DND-41 (cell line): ENCODE measurements at regions not wholly inside any gene's neighbourhood (a gene's known extent, or its start where the extent isn't known, plus 50 kb on each side); places are given as distances from the start of the nearest gene placed in this dataset.

Source experiments
- ATAC-seq: fragments of 200-7000 bp; cut with Tn5 transposase; 3 replicates; pipeline ENCODE4 v1.9.1; 2021; ENCODE audit warnings: low read depth; ENCODE audit not compliant: insufficient read depth
- DNase-seq: peaks from one replicate; pipeline ENCODE4 v3.0.0-alpha.2; 2020
- H2AFZ ChIP-seq: 2 replicates; pipeline ENCODE4 v1.6.0; 2012; ENCODE audit warnings: low read depth, low read length
- H3K27ac ChIP-seq: 2 replicates; pipeline ENCODE4 v1.5.1; 2012; ENCODE audit warnings: low read length, inconsistent platforms
- H3K27me3 ChIP-seq: fragments of 200-600 bp; sonication (generic); 2 replicates; pipeline ENCODE4 v1.6.0; 2012; ENCODE audit warnings: low read length, mild to moderate bottlenecking, inconsistent platforms; ENCODE audit not compliant: insufficient read depth, poor library complexity
- H3K36me3 ChIP-seq: 2 replicates; pipeline ENCODE4 v1.5.1; 2012; ENCODE audit warnings: low read length, inconsistent platforms; ENCODE audit not compliant: insufficient read depth
- H3K4me1 ChIP-seq: 2 replicates; pipeline ENCODE4 v1.5.1; 2012; ENCODE audit warnings: mild to moderate bottlenecking, low read length; ENCODE audit not compliant: insufficient read depth
- H3K4me2 ChIP-seq: 2 replicates; pipeline ENCODE4 v1.6.0; 2012; ENCODE audit warnings: mild to moderate bottlenecking, moderate library complexity, low read length, inconsistent platforms; ENCODE audit not compliant: insufficient read depth
- H3K4me3 ChIP-seq, 2 experiments: fragments of 200-600 bp in 1 of 2; shearing (Covaris generic) in 1 of 2; 2 replicates each; pipeline ENCODE4 v1.5.1; 2012 to 2016; ENCODE audit warnings: inconsistent platforms in 2 of 2, low read length in 2 of 2, mild to moderate bottlenecking in 2 of 2, low read depth in 1 of 2, moderate library complexity in 1 of 2
- H3K79me2 ChIP-seq: 2 replicates; pipeline ENCODE4 v1.6.0; 2012; ENCODE audit warnings: low read length, inconsistent platforms; ENCODE audit not compliant: insufficient read depth
- H3K9ac ChIP-seq: 2 replicates; pipeline ENCODE4 v1.6.0; 2012; ENCODE audit warnings: low read depth, mild to moderate bottlenecking, inconsistent platforms, low read length, moderate library complexity
- H3K9me3 ChIP-seq: 2 replicates; pipeline ENCODE4 v1.5.1; 2012; ENCODE audit warnings: low read length, moderate library complexity, mild to moderate bottlenecking, inconsistent platforms; ENCODE audit not compliant: insufficient read depth, severe bottlenecking
- H4K20me1 ChIP-seq: 2 replicates; pipeline ENCODE4 v1.6.0; 2012; ENCODE audit warnings: low read length; ENCODE audit not compliant: insufficient read depth
- CTCF ChIP-seq: IDR thresholded peaks from 2 replicates; pipeline ENCODE4 v1.5.1; 2012; ENCODE audit warnings: borderline replicate concordance, low read length, moderate library complexity, mild to moderate bottlenecking; ENCODE audit not compliant: poor library complexity, severe bottlenecking; ENCODE audit errors: extremely low read depth
- EZH2 ChIP-seq: IDR thresholded peaks from 3 replicates; pipeline ENCODE4 v1.6.1; 2012; ENCODE audit warnings: borderline replicate concordance, low read depth, mild to moderate bottlenecking, moderate library complexity, low read length, inconsistent platforms; ENCODE audit not compliant: severe bottlenecking

- Histone ChIP-seq H3K4me1 (no peaks in the 10 kb centered on the region), H2AFZ (no peak overlapping the region), H3K27ac (no peak overlapping the region), H3K79me2 (no peaks in the 10 kb centered on the region), H3K4me3 (no peak overlapping the region), H3K9me3 (no peaks in the 10 kb centered on the region), H3K9ac (no peak overlapping the region), H3K4me2 (no peak overlapping the region), H3K27me3 (no peaks in the 10 kb centered on the region), H4K20me1 (no peaks in the 10 kb centered on the region), H3K36me3 (no peaks in the 10 kb centered on the region)
- ATAC-seq (no peak), DNase-seq (no peak)
- TF ChIP-seq EZH2 (no peak), CTCF (no peak)
These were observed 230.7 kb upstream of the BTBD3 start for GRCh38 chr20:11686820-11687543.

GRCh38 chr20:11687546-11688292 lies 230.0 kb upstream of the BTBD3 start:
- Histone ChIP-seq H3K4me2 (no peak overlapping the region), H3K4me3 (no peak overlapping the region), H3K36me3 (no peaks in the 10 kb centered on the region), H3K27me3 (no peaks in the 10 kb centered on the region), H3K79me2 (no peaks in the 10 kb centered on the region), H3K9me3 (no peaks in the 10 kb centered on the region), H3K4me1 (no peaks in the 10 kb centered on the region), H3K9ac (no peak overlapping the region), H2AFZ (no peak overlapping the region), H4K20me1 (no peaks in the 10 kb centered on the region), H3K27ac (no peak overlapping the region)
- TF ChIP-seq CTCF = no peak
- no peak for ATAC-seq
- DNase-seq = no peak

- Histone ChIP-seq H3K4me3 (no peak overlapping the region), H3K4me2 (no peak overlapping the region), H4K20me1 (no peaks in the 10 kb centered on the region), H3K4me1 (no peaks in the 10 kb centered on the region), H3K27me3 (no peaks in the 10 kb centered on the region), H3K27ac (no peak overlapping the region), H3K9me3 (no peaks in the 10 kb centered on the region), H3K79me2 (no peaks in the 10 kb centered on the region), H3K9ac (no peak overlapping the region), H2AFZ (no peak overlapping the region), H3K36me3 (no peaks in the 10 kb centered on the region)
- DNase-seq = no peak
- TF ChIP-seq CTCF = no peak
- no peak for TF ChIP-seq EZH2
- no peak for ATAC-seq
These were observed 228.4 kb upstream of the BTBD3 start for GRCh38 chr20:11689262-11689661.
